HG03342 (cell line): ENCODE measurements at regions not wholly inside any gene's neighbourhood (a gene's known extent, or its start where the extent isn't known, plus 50 kb on each side); places are given as distances from the start of the nearest gene placed in this dataset.

Experiments used
- ATAC-seq: cut with Tn5 transposase; IDR thresholded peaks from one replicate; pipeline ENCODE4 v1.9.1; 2021; ENCODE audit warnings: mild to moderate bottlenecking, moderate library complexity; ENCODE audit not compliant: unreplicated experiment

- no peak for ATAC-seq
Measured at GRCh38 chr21:24935991-24936390, 671.3 kb downstream of the MRPL39 start.

GRCh38 chr21:24910591-24910990, 696.7 kb downstream of the MRPL39 start:
- no peak for ATAC-seq

GRCh38 chr21:24903994-24904635, 703.2 kb downstream of the MRPL39 start:
- ATAC-seq = no peak

- ATAC-seq = peak; percentile 58
Measured at GRCh38 chr21:24899138-24899537, 708.1 kb downstream of the MRPL39 start.

- no peak for ATAC-seq
Measured at GRCh38 chr21:24897883-24898282, 709.4 kb downstream of the MRPL39 start.

- no peak for ATAC-seq
Measured at GRCh38 chr21:24896735-24897124, 710.6 kb downstream of the MRPL39 start.

- peak; percentile 65 for ATAC-seq
Measured at GRCh38 chr21:24895885-24896734, 711.2 kb downstream of the MRPL39 start.

GRCh38 chr21:24894324-24894723, 713.0 kb downstream of the MRPL39 start:
- ATAC-seq = no peak

GRCh38 chr21:24890021-24890420, 717.3 kb downstream of the MRPL39 start:
- no peak for ATAC-seq

- no peak for ATAC-seq
Measured at GRCh38 chr21:24881506-24881905, 725.8 kb downstream of the MRPL39 start.

- ATAC-seq = no peak
Measured at GRCh38 chr21:24870633-24871032, 736.6 kb downstream of the MRPL39 start.

- ATAC-seq = no peak
Measured at GRCh38 chr21:24869862-24870261, 737.4 kb downstream of the MRPL39 start.

GRCh38 chr21:24868117-24868516, 739.2 kb downstream of the MRPL39 start:
- no peak for ATAC-seq

GRCh38 chr21:24861471-24861870, 745.8 kb downstream of the MRPL39 start:
- no peak for ATAC-seq

GRCh38 chr21:24856326-24856725, 751.0 kb downstream of the MRPL39 start:
- no peak for ATAC-seq

- no peak for ATAC-seq
Measured at GRCh38 chr21:24852610-24853195, 754.6 kb downstream of the MRPL39 start.

GRCh38 chr21:24850121-24850520, 757.2 kb downstream of the MRPL39 start:
- ATAC-seq = no peak

- no peak for ATAC-seq
Measured at GRCh38 chr21:24844671-24845070, 762.6 kb downstream of the MRPL39 start.

GRCh38 chr21:24840287-24840686, 767.0 kb downstream of the MRPL39 start:
- ATAC-seq = no peak

GRCh38 chr21:24832961-24833360, 774.3 kb downstream of the MRPL39 start:
- ATAC-seq = no peak

- ATAC-seq = no peak
Measured at GRCh38 chr21:24829397-24829796, 777.9 kb downstream of the MRPL39 start.

GRCh38 chr21:24826822-24827221, 780.5 kb downstream of the MRPL39 start:
- no peak for ATAC-seq
